Inflammatory macrophage treated with lipopolysaccharide for 4 hours (primary cell): ENCODE measurements at regions not wholly inside any gene's neighbourhood (a gene's known extent, or its start where the extent isn't known, plus 50 kb on each side); places are given as distances from the start of the nearest gene placed in this dataset.
"Not testable (repeated sequence)": the region's sequence is repeated elsewhere in the genome, so short reads cannot be mapped to it uniquely, and the experiment has no call there.

ENCODE experiments used
- DNase-seq: peaks from one replicate; pipeline ENCODE4 v3.0.0-alpha.2; 2020

- no peak for DNase-seq
Observed at GRCh38 chr14:81584495-81584894, 50.8 kb upstream of the SEL1L start.

GRCh38 chr14:81589381-81590065 is 55.9 kb upstream of the SEL1L start:
- DNase-seq: no peak

- no peak for DNase-seq
Observed at GRCh38 chr14:81591266-81591665, 57.6 kb upstream of the SEL1L start.

- no peak for DNase-seq
Observed at GRCh38 chr14:81594012-81594411, 60.4 kb upstream of the SEL1L start.

GRCh38 chr14:81605660-81606059 is 72.0 kb upstream of the SEL1L start:
- DNase-seq: no peak

GRCh38 chr14:81613341-81614045 is 79.8 kb upstream of the SEL1L start:
- DNase-seq: no peak

- not testable (repeated sequence) for DNase-seq
Observed at GRCh38 chr14:81614302-81614701, 80.6 kb upstream of the SEL1L start.

GRCh38 chr14:81618695-81619094 is 85.0 kb upstream of the SEL1L start:
- no peak for DNase-seq

- DNase-seq: no peak
Observed at GRCh38 chr14:81619816-81620215, 86.2 kb upstream of the SEL1L start.

GRCh38 chr14:81623771-81624396 is 90.2 kb upstream of the SEL1L start:
- not testable (repeated sequence) for DNase-seq

- peak; percentile 35 for DNase-seq
Observed at GRCh38 chr14:81625343-81625742, 91.7 kb upstream of the SEL1L start.

- DNase-seq: no peak
Observed at GRCh38 chr14:81632157-81632556, 98.5 kb upstream of the SEL1L start.

GRCh38 chr14:81633496-81633895 is 99.8 kb upstream of the SEL1L start:
- no peak for DNase-seq

- DNase-seq: no peak
Observed at GRCh38 chr14:81637639-81638038, 104.0 kb upstream of the SEL1L start.

GRCh38 chr14:81638656-81639280 is 105.1 kb upstream of the SEL1L start:
- DNase-seq: no peak

GRCh38 chr14:81653626-81654025 is 120.0 kb upstream of the SEL1L start:
- no peak for DNase-seq

GRCh38 chr14:81655423-81656314 is 122.0 kb upstream of the SEL1L start:
- no peak for DNase-seq

- DNase-seq: no peak
Observed at GRCh38 chr14:81656811-81657210, 123.2 kb upstream of the SEL1L start.

- no peak for DNase-seq
Observed at GRCh38 chr14:81662066-81662465, 128.4 kb upstream of the SEL1L start.

GRCh38 chr14:81662570-81663197 is 129.0 kb upstream of the SEL1L start:
- DNase-seq: no peak

- no peak for DNase-seq
Observed at GRCh38 chr14:81668626-81669274, 135.1 kb upstream of the SEL1L start.

GRCh38 chr14:81669308-81669707 is 135.7 kb upstream of the SEL1L start:
- no peak for DNase-seq
